Vagina (tissue), 2 donors: ENCODE measurements at regions not wholly inside any gene's neighbourhood (a gene's known extent, or its start where the extent isn't known, plus 50 kb on each side); places are given as distances from the start of the nearest gene placed in this dataset.

ENCODE experiments used
- POLR2A ChIP-seq, 2 donors: fragments of 450-650 bp; IDR thresholded peaks; one replicate each; pipeline ENCODE4 v1.6.1; 2017; ENCODE audit warnings: antibody characterized with exemption in 2 of 2, mild to moderate bottlenecking in 2 of 2, moderate library complexity in 2 of 2
- POLR2AphosphoS5 ChIP-seq, 2 donors: sonication (generic); formaldehyde crosslinking; IDR thresholded peaks; one replicate each; pipeline ENCODE4 v1.9.0; 2017; ENCODE audit warnings: antibody characterized with exemption in 2 of 2, mild to moderate bottlenecking in 2 of 2, low read depth in 1 of 2; ENCODE audit not compliant: insufficient read depth in 1 of 2

DNA sequence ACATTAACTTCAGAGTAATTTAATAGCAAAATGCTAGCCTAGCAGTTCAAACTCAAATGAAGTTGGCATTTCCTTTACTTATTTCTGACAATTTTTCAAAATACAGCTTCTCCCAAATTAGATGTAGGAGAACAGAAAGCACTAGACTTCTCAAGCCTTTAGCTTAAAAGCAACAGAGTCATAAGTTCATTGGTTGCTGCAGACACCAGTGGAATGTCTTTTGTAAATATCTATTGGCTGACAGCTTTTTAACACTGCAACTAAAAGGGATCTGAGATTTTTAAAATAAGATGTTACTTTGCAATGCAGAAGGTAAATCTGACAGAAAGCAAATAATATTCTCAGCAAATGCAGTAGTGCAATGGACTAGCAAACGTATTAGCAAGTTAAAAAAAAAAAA is 259.3 kb downstream of the TBL1XR1 start:
- TF ChIP-seq POLR2A (IDR thresholded peaks at IDR 0.05) (no peak), POLR2AphosphoS5 (IDR thresholded peaks at IDR 0.05; ENCODE audit: insufficient read depth in 1 of 2, low read depth in 1 of 2) (no peak)
